Neural cell (in vitro differentiated cells): ENCODE measurements at regions not wholly inside any gene's neighbourhood (a gene's known extent, or its start where the extent isn't known, plus 50 kb on each side); places are given as distances from the start of the nearest gene placed in this dataset.

ENCODE experiments used
- CTCF ChIP-seq: fragments of 450-650 bp; IDR thresholded peaks from 2 replicates; pipeline ENCODE4 v1.5.1; 2014; ENCODE audit warnings: antibody characterized with exemption, mild to moderate bottlenecking, moderate library complexity; ENCODE audit not compliant: poor library complexity, severe bottlenecking
- EP300 ChIP-seq: fragments of 450-650 bp; conservative IDR thresholded peaks from 2 replicates; pipeline ENCODE4 v1.6.1; 2014; ENCODE audit warnings: antibody characterized with exemption, mild to moderate bottlenecking, moderate library complexity; ENCODE audit not compliant: poor library complexity, severe bottlenecking
- EZH2 ChIP-seq: fragments of 200-600, 300-800 bp; shearing (Covaris generic), sonication (generic); IDR thresholded peaks from 2 replicates; pipeline ENCODE4 v1.6.1; 2014; ENCODE audit warnings: antibody characterized with exemption, low read length, borderline replicate concordance, mild to moderate bottlenecking; ENCODE audit not compliant: insufficient read depth, poor library complexity, severe bottlenecking

DNA sequence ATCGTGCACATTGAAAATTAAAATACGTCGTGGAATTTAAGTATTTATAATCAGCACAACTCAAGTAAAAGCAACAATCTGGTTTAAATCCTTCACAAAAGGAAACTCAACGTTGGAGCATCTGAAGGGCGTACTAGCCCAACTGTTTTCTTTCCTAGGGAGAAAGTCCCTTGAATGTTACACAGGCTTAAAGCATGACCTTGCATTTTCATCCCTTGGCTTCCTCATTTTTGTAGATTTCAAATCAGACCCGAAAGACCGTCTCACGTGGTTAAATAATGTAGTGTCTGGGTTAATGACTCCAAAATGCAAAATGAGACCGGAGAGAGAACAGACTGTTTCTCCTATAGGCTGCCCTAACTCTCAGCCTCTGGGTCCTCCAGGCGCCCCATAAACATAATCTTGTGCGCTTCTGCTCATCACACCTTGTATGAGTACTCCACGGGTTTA, 249.2 kb upstream of the RREB1 start:
- no peak for TF ChIP-seq CTCF
- no peak for TF ChIP-seq EP300
- no peak for TF ChIP-seq EZH2
